ENCODE measurements at regions not wholly inside any gene's neighbourhood (a gene's known extent, or its start where the extent isn't known, plus 50 kb on each side); places are given as distances from the start of the nearest gene placed in this dataset.
A peak's percentile ranks its signal among the peaks of the same experiment; 100 is the strongest.
"Not testable (repeated sequence)": the region's sequence is repeated elsewhere in the genome, so short reads cannot be mapped to it uniquely, and the experiment has no call there.

DNA sequence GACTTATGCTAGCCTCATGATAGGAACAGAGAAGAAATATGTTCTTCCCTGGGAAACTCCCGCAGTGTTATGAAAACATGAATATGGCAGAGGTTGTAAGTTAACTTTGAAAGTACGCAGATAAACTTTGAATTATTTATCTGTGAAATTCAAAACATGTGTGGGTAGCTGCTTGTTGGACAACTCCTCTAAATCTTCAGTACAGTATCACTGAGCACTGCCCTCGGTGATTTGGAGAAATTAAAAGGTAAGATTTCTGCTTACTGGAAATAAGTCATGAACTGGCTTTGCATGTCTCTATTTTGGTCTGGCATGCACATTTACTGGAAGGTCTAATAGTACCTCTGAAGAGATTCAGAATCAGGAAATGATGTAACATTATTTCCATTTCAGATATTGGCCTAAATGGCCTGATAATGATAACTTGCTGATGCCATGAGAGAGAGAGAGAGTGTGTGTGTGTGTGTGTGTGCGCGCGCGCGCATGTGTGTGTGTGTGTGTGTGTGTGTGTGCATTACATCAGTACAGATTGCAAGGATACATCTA, 1441.9 kb upstream of the FLRT2 start:
- DNase-seq (ENCODE audit: low read depth), result no peak

GRCh38 chr14:84090837-84091236, 1439.1 kb upstream of the FLRT2 start:
- DNase-seq (ENCODE audit: low read depth), result no peak

- no peak for DNase-seq (ENCODE audit: low read depth)
Measured at GRCh38 chr14:84095681-84096080, 1434.3 kb upstream of the FLRT2 start.

DNA sequence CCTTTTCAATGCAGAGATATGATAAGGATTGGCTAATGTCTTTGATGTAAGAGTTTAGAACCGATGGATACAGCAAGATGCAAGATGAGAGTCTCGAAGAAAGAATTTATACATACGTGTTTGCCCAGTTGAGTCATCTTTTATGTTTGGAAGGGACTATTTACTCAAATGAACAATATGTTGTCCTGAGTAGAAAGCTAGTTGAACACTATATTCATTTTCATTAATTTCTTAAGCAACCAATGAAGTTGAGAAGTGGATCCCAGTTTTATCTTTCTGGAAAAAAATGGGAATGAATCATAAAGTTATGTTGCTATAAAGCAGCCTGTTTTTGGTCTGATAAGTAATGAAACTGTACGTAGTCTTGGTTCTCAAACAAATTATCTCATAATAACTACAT, 1431.7 kb upstream of the FLRT2 start:
- no peak for DNase-seq (ENCODE audit: low read depth)

GRCh38 chr14:84099560-84099959, 1430.4 kb upstream of the FLRT2 start:
- not testable (repeated sequence) for DNase-seq (ENCODE audit: low read depth)

DNA sequence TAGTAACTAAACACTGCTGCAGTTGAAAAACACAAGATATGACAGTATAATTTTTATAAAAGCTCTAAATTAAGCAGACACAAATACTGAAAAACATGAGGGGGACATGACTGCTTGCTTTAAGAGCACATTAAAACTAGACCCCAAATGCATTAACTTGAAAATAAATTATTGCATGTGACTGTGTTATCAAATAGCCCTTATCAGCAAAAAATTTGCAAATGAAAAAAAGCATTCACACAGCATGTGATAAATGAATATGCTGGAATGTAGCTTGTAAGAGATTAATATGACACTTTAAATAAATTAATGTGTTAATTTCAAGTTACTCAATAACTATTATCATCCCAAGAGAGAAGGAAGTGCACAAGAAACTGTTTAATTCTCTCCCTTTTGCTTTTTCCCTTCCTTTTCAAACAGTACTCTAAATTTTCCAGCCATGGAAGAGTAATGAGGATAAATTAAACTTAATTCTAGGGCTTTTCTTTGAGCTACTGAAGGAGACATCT, 1422.1 kb upstream of the FLRT2 start:
- DNase-seq (ENCODE audit: low read depth), result no peak

DNA sequence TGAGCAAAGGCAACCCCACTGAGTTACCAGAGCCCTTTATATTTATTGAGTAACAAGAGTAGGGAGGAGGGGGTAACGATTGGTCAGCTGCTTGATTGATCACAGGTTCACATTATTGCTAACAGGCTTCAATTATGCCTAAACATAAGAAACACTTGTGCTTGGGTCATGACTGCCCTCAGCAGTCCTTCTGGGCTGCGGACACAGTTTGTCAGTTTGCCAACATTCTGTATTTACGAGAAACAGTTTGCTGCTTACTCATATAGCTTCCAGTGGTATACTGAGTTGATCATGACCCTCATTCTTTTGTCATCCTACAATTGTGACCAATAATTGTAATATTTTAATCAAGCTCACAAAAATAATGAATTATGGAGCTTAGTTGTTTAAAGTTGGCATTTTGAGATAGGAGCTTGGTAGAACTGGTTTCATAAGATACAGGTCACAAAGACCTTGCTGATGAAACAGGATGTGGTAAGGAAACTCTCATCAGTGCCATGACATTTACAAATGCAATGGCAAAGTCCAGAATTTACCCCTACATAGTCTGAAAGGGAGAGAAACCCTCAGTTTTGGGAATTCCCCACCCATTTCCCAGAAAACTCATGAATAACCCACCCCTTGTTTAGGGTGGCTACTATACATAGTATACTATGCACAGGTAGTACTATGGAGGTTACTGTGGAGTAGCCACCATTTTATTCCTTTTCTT, 1421.0 kb upstream of the FLRT2 start:
- DNase-seq (ENCODE audit: low read depth), result no peak

GRCh38 chr14:84112589-84112988, 1417.4 kb upstream of the FLRT2 start:
- no peak for DNase-seq (ENCODE audit: low read depth)

GRCh38 chr14:84125676-84126075, 1404.3 kb upstream of the FLRT2 start:
- DNase-seq (ENCODE audit: low read depth), result no peak

DNA sequence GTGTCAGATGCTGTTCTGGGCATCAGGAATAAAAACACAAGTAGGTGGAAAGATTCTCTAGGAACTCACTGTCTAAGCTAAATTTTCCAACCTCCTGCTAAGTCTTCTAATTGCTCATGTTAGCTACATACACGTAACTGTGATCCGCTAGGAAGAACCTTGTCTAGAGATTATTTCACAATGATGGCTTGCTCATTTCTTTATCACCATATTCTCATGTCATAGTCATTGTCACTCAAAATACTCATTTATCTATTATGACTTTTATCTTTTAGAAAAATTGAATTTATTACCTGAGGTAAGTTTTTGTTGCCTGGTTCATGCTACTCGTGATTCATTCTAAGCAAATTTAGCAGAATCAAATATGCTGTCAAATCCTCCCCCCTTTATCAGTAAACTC, 1402.4 kb upstream of the FLRT2 start:
- no peak for DNase-seq (ENCODE audit: low read depth)

- DNase-seq (ENCODE audit: low read depth), result no peak
Measured at GRCh38 chr14:84128050-84128449, 1401.9 kb upstream of the FLRT2 start.

- no peak for DNase-seq (ENCODE audit: low read depth)
Measured at GRCh38 chr14:84129007-84129406, 1400.9 kb upstream of the FLRT2 start.

- no peak for DNase-seq (ENCODE audit: low read depth)
Measured at GRCh38 chr14:84129941-84130340, 1400.0 kb upstream of the FLRT2 start.

DNA sequence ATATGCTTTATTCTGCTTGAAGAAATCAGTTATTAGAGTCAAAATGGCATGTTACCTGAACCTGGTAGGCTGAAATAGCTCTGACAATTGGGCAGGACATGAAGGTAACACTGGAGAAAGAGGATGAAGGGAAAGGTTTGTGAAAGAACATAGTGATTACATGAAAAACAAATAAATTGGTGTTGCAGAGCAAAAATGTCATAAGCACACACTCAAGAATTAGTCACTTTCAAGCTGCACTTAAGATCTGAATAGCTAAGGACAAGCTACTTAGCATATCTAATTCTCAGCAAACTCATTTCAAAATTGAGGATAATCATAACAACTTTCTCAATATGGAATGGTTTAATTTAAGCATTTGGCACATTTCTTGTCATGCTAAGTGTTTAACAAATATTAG, 1398.0 kb upstream of the FLRT2 start:
- DNase-seq (ENCODE audit: low read depth), result no peak

- peak; percentile 48 for DNase-seq (ENCODE audit: low read depth)
Measured at GRCh38 chr14:84144166-84144565, 1385.8 kb upstream of the FLRT2 start.

GRCh38 chr14:84152452-84152851, 1377.5 kb upstream of the FLRT2 start:
- no peak for DNase-seq (ENCODE audit: low read depth)

GRCh38 chr14:84162633-84163032, 1367.3 kb upstream of the FLRT2 start:
- DNase-seq (ENCODE audit: low read depth), result no peak

DNA sequence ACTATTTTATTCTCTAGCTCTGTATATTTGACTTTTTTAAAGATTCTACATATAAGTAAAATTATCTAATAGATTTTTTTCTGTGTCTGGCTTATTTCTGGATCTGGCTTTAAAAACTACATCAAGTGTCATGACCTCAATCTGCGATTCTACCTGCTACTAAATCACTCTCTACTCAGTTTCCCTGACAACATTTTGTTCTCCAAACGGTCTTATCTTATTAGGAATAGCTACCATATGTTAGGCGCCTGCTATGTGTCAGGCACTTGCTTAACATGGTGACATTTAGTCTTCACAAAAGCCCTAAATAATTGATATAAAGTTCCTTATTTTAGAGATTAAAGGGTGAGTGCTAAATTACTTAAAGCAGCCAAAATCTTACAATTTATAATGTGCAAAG, 1362.9 kb upstream of the FLRT2 start:
- no peak for DNase-seq (ENCODE audit: low read depth)

- DNase-seq (ENCODE audit: low read depth), result no peak
Measured at GRCh38 chr14:84180336-84180735, 1349.6 kb upstream of the FLRT2 start.

DNA sequence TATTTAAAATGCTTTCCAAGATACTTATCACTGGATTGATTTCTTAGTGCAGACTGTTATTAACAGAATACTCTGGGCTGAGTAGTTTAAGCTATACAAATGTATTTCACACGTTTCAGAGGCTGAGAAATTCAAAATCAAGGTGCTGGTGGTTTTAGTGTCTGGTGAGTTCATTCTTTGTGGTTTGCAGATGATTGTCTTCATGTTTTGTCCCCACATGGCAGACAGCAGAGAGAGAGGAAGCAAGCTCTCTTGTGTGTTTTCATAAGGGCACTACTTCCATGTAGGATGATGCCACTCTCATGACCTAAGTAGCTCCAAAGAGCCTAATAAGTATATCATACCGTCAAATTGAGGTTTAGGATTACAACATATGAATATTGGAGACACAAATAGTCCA, 1348.9 kb upstream of the FLRT2 start:
- DNase-seq (ENCODE audit: low read depth), result no peak

GRCh38 chr14:84195514-84195913, 1334.4 kb upstream of the FLRT2 start:
- no peak for DNase-seq (ENCODE audit: low read depth)

- DNase-seq (ENCODE audit: low read depth), result no peak
Measured at GRCh38 chr14:84197704-84198103, 1332.2 kb upstream of the FLRT2 start.

DNA sequence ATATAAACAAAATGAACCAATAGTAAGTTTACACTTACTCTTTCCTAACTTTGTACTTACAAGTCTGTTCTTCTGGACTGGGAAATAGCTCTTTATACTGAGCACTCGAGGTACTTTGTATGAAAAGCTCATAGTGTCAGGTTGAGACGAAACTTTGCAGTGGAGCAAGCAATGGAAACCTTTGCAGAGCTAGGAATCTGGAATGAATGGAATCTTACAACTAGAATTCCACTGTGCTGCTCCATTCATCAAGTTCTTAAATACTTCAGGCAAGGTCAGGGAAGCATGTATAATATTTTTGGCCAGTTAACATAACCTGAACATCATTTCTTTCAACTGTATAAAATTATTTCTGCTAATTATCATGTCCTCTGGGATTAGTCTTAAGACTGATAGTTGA, 1327.5 kb upstream of the FLRT2 start:
- no peak for DNase-seq (ENCODE audit: low read depth)

DNA sequence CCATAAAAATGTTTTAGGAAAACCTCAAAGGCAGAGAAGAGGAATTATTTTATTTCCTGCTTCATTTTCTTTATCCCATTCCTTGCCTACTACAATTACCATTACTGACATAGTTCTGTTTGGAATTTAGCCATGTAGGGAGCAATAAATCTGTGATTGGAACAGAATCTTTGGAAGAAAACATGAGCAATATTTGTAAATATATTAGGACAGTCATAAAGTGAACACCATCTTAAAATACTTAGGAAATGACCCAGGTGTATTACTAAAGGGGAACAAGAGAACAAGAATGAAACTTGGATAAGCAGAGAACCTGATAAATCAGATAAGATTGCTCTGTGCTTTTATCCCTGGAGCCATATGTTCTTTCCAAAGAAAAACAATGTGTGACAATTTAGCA, 1326.0 kb upstream of the FLRT2 start:
- no peak for DNase-seq (ENCODE audit: low read depth)

Data from HS-27A (cell line).